Neural cell (in vitro differentiated cells): ENCODE measurements at regions not wholly inside any gene's neighbourhood (a gene's known extent, or its start where the extent isn't known, plus 50 kb on each side); places are given as distances from the start of the nearest gene placed in this dataset.

ENCODE experiments used
- EZH2 ChIP-seq: fragments of 200-600, 300-800 bp; shearing (Covaris generic), sonication (generic); IDR thresholded peaks from 2 replicates; pipeline ENCODE4 v1.6.1; 2014; ENCODE audit warnings: antibody characterized with exemption, low read length, borderline replicate concordance, mild to moderate bottlenecking; ENCODE audit not compliant: insufficient read depth, poor library complexity, severe bottlenecking
- POLR2AphosphoS5 ChIP-seq: IDR thresholded peaks from 2 replicates; pipeline ENCODE4 v1.6.1; 2012
- TF ChIP-seq, protein P1 (sequence below): fragments of 450-650 bp; IDR thresholded peaks from 2 replicates; pipeline ENCODE4 v1.5.1; 2014; ENCODE audit warnings: antibody characterized with exemption, mild to moderate bottlenecking, moderate library complexity; ENCODE audit not compliant: poor library complexity, severe bottlenecking

GRCh38 chr4:149050840-149051239 lies 608.6 kb upstream of the NR3C2 start:
- TF ChIP-seq POLR2AphosphoS5 (no peak), EZH2 (no peak)
- TF ChIP-seq, protein P1, sequence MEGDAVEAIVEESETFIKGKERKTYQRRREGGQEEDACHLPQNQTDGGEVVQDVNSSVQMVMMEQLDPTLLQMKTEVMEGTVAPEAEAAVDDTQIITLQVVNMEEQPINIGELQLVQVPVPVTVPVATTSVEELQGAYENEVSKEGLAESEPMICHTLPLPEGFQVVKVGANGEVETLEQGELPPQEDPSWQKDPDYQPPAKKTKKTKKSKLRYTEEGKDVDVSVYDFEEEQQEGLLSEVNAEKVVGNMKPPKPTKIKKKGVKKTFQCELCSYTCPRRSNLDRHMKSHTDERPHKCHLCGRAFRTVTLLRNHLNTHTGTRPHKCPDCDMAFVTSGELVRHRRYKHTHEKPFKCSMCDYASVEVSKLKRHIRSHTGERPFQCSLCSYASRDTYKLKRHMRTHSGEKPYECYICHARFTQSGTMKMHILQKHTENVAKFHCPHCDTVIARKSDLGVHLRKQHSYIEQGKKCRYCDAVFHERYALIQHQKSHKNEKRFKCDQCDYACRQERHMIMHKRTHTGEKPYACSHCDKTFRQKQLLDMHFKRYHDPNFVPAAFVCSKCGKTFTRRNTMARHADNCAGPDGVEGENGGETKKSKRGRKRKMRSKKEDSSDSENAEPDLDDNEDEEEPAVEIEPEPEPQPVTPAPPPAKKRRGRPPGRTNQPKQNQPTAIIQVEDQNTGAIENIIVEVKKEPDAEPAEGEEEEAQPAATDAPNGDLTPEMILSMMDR: no peak
